ENCODE measurements at regions not wholly inside any gene's neighbourhood (a gene's known extent, or its start where the extent isn't known, plus 50 kb on each side); places are given as distances from the start of the nearest gene placed in this dataset.

- no peak for TF ChIP-seq GATA3 (IDR thresholded peaks at IDR 0.05; ENCODE audit: low read depth, low read length)
- no peak for TF ChIP-seq GATA2 (IDR thresholded peaks at IDR 0.05; ENCODE audit: low read depth, low read length)
Observed at GRCh38 chr15:93989440-93989998, 241.8 kb upstream of the MCTP2 start.

- TF ChIP-seq GATA3 (IDR thresholded peaks at IDR 0.05; ENCODE audit: low read depth, low read length) (no peak), GATA2 (IDR thresholded peaks at IDR 0.05; ENCODE audit: low read depth, low read length) (no peak)
Observed at GRCh38 chr15:93987068-93987467, 244.3 kb upstream of the MCTP2 start.

- no peak for TF ChIP-seq GATA3 (IDR thresholded peaks at IDR 0.05; ENCODE audit: low read depth, low read length)
- no peak for TF ChIP-seq GATA2 (IDR thresholded peaks at IDR 0.05; ENCODE audit: low read depth, low read length)
Observed at GRCh38 chr15:93986400-93986984, 244.9 kb upstream of the MCTP2 start.

- TF ChIP-seq GATA2 (IDR thresholded peaks at IDR 0.05; ENCODE audit: low read depth, low read length) (no peak), GATA3 (IDR thresholded peaks at IDR 0.05; ENCODE audit: low read depth, low read length) (no peak)
Observed at GRCh38 chr15:93985925-93986324, 245.4 kb upstream of the MCTP2 start.

- no peak for TF ChIP-seq GATA3 (IDR thresholded peaks at IDR 0.05; ENCODE audit: low read depth, low read length)
Observed at GRCh38 chr15:93985176-93985575, 246.2 kb upstream of the MCTP2 start.

- TF ChIP-seq GATA2 (IDR thresholded peaks at IDR 0.05; ENCODE audit: low read depth, low read length) (peak; percentile 36; the same call in 1 of the 2 replicates), GATA3 (IDR thresholded peaks at IDR 0.05; ENCODE audit: low read depth, low read length) (no peak)
Observed at GRCh38 chr15:93983526-93983925, 247.8 kb upstream of the MCTP2 start.

- no peak for TF ChIP-seq GATA2 (IDR thresholded peaks at IDR 0.05; ENCODE audit: low read depth, low read length)
- no peak for TF ChIP-seq GATA3 (IDR thresholded peaks at IDR 0.05; ENCODE audit: low read depth, low read length)
Observed at GRCh38 chr15:93982226-93982727, 249.1 kb upstream of the MCTP2 start.

- TF ChIP-seq GATA2 (IDR thresholded peaks at IDR 0.05; ENCODE audit: low read depth, low read length), result no peak
- TF ChIP-seq GATA3 (IDR thresholded peaks at IDR 0.05; ENCODE audit: low read depth, low read length), result no peak
Observed at GRCh38 chr15:93981706-93982105, 249.7 kb upstream of the MCTP2 start.

- TF ChIP-seq GATA2 (IDR thresholded peaks at IDR 0.05; ENCODE audit: low read depth, low read length) (no peak), GATA3 (IDR thresholded peaks at IDR 0.05; ENCODE audit: low read depth, low read length) (no peak)
Observed at GRCh38 chr15:93980261-93980911, 251.0 kb upstream of the MCTP2 start.

GRCh38 chr15:93974804-93975481 is 256.4 kb upstream of the MCTP2 start:
- TF ChIP-seq GATA3 (IDR thresholded peaks at IDR 0.05; ENCODE audit: low read depth, low read length) (no peak), GATA2 (IDR thresholded peaks at IDR 0.05; ENCODE audit: low read depth, low read length) (no peak)

GRCh38 chr15:93973287-93973686 is 258.1 kb upstream of the MCTP2 start:
- TF ChIP-seq GATA3 (IDR thresholded peaks at IDR 0.05; ENCODE audit: low read depth, low read length), result no peak
- TF ChIP-seq GATA2 (IDR thresholded peaks at IDR 0.05; ENCODE audit: low read depth, low read length), result no peak

GRCh38 chr15:93968773-93969172 is 262.6 kb upstream of the MCTP2 start:
- no peak for TF ChIP-seq GATA3 (IDR thresholded peaks at IDR 0.05; ENCODE audit: low read depth, low read length)
- no peak for TF ChIP-seq GATA2 (IDR thresholded peaks at IDR 0.05; ENCODE audit: low read depth, low read length)

GRCh38 chr15:93965304-93965908 is 266.0 kb upstream of the MCTP2 start:
- TF ChIP-seq GATA2 (IDR thresholded peaks at IDR 0.05; ENCODE audit: low read depth, low read length) (no peak), GATA3 (IDR thresholded peaks at IDR 0.05; ENCODE audit: low read depth, low read length) (no peak)

- TF ChIP-seq GATA2 (IDR thresholded peaks at IDR 0.05; ENCODE audit: low read depth, low read length) (no peak), GATA3 (IDR thresholded peaks at IDR 0.05; ENCODE audit: low read depth, low read length) (no peak)
Observed at GRCh38 chr15:93954985-93955571, 276.3 kb upstream of the MCTP2 start.

All from SH-SY5Y (cell line).